ENCODE measurements at regions not wholly inside any gene's neighbourhood (a gene's known extent, or its start where the extent isn't known, plus 50 kb on each side); places are given as distances from the start of the nearest gene placed in this dataset.

- no peak for TF ChIP-seq CEBPB (IDR thresholded peaks at IDR 0.05)
- no peak for TF ChIP-seq ZBTB7A (IDR thresholded peaks at IDR 0.05; ENCODE audit: low read depth)
- no peak for TF ChIP-seq REST (IDR thresholded peaks at IDR 0.05; ENCODE audit: low read depth)
- TF ChIP-seq EP300 (IDR thresholded peaks at IDR 0.05; ENCODE audit: borderline replicate concordance): no peak
- TF ChIP-seq TEAD4 (IDR thresholded peaks at IDR 0.05): no peak
- TF ChIP-seq, protein P1, sequence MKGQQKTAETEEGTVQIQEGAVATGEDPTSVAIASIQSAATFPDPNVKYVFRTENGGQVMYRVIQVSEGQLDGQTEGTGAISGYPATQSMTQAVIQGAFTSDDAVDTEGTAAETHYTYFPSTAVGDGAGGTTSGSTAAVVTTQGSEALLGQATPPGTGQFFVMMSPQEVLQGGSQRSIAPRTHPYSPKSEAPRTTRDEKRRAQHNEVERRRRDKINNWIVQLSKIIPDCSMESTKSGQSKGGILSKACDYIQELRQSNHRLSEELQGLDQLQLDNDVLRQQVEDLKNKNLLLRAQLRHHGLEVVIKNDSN (IDR thresholded peaks at IDR 0.05): no peak
- no peak for TF ChIP-seq NFIC (IDR thresholded peaks at IDR 0.05)
- no peak for TF ChIP-seq TAF1 (IDR thresholded peaks at IDR 0.05; ENCODE audit: low read depth)
- TF ChIP-seq RAD21 (IDR thresholded peaks at IDR 0.05; ENCODE audit: low read depth): no peak
- TF ChIP-seq TCF12 (IDR thresholded peaks at IDR 0.05; ENCODE audit: low read depth): no peak
Observed at GRCh38 chr12:125455556-125455955, 390.3 kb downstream of the AACS start.
